ENCODE measurements at regions not wholly inside any gene's neighbourhood (a gene's known extent, or its start where the extent isn't known, plus 50 kb on each side); places are given as distances from the start of the nearest gene placed in this dataset.
"Not testable (repeated sequence)": the region's sequence is repeated elsewhere in the genome, so short reads cannot be mapped to it uniquely, and the experiment has no call there.

- POLR2A ChIA-PET: no interaction called here
- CTCF ChIA-PET: interaction anchor here (1.0 kb wide), 1 partner anchor 8 kb away, joined by 3 read pairs; no protein-coding TSS in a partner anchor
- peaks cover 5% of the 10 kb centered on the region; the same call in 1 of the 2 replicates for H3K27me3 ChIP-seq (ENCODE audit: control insufficient read depth, insufficient read depth, low read length)
- no peak overlapping the region for H3K4me3 ChIP-seq (ENCODE audit: low read depth, low read length)
- no peaks in the 10 kb centered on the region for H3K36me3 ChIP-seq (ENCODE audit: control insufficient read depth, insufficient read depth, low read length)
- DNase-seq (ENCODE audit: low read depth): no peak
- TF ChIP-seq CTCF (IDR thresholded peaks at IDR 0.05; ENCODE audit: insufficient read depth, low read depth, low read length): no peak
Measured at GRCh38 chr2:238615187-238615586, 188.5 kb downstream of the ASB1 start.

GRCh38 chr2:238616681-238617080, 190.0 kb downstream of the ASB1 start:
- Histone ChIP-seq H3K27me3 (ENCODE audit: control insufficient read depth, insufficient read depth, low read length) (peaks cover 5% of the 10 kb centered on the region; the same call in 1 of the 2 replicates), H3K36me3 (ENCODE audit: control insufficient read depth, insufficient read depth, low read length) (no peaks in the 10 kb centered on the region), H3K4me3 (ENCODE audit: low read depth, low read length) (no peak overlapping the region)
- POLR2A ChIA-PET: no interaction called here
- CTCF ChIA-PET: interaction anchor here (0.7 to 0.8 kb wide), 2 partner anchors 14 to 16 kb away, joined by 3 read pairs; no protein-coding TSS in a partner anchor
- no peak for TF ChIP-seq CTCF (IDR thresholded peaks at IDR 0.05; ENCODE audit: insufficient read depth, low read depth, low read length)
- DNase-seq (ENCODE audit: low read depth): no peak

DNA sequence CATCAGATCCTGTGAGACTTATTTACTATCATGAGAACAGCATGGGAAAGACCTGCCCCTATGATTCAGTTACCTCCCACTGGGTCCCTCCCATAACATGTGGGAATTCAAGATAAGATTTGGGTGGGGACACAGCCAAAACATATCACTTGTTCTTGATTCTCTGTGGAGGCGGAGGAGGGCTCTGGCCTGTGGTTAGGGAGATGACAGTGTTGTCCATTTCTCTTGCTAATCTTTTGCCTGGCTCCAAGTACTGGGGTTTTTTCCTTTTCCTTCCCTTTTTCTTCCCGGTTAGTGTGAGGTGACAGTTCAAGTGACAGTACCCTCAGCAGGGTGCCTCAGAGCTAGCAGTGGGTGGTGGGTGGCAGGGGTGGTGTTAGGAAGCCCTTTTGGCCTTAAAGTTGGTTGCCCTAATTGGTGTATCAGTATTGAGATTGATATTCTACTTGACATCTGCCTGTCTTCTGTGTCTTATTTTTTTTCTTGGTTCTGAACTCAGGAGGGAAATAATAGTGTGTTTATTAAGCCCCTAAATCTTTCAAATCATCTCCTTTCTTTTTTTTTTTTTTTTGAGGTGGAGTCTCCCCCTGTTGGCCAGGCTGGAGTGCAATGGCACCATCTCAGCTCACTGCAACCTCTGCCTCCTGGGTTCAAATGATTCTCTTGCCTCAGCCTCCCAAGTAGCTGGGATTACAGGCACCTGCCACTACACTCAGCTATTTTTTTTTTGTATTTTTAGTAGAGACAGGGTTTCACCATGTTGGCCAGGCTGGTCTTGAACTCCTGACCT, 192.0 kb downstream of the ASB1 start:
- ChIA-PET CTCF (interaction anchor here (0.7 to 1.9 kb wide), 4 partner anchors 10 to 261 kb away, joined by 3 to 5 read pairs (median 4); no protein-coding TSS in a partner anchor), POLR2A (interaction anchor here (0.6 kb wide), 1 partner anchor 11 kb away, joined by 3 read pairs; no protein-coding TSS in a partner anchor)
- peak; percentile 22; the same call in 1 of the 2 replicates for TF ChIP-seq CTCF (IDR thresholded peaks at IDR 0.05; ENCODE audit: insufficient read depth, low read depth, low read length)
- not testable (repeated sequence) for H3K4me3 ChIP-seq (ENCODE audit: low read depth, low read length); DNase-seq (ENCODE audit: low read depth); H3K36me3 ChIP-seq (ENCODE audit: control insufficient read depth, insufficient read depth, low read length); H3K27me3 ChIP-seq (ENCODE audit: control insufficient read depth, insufficient read depth, low read length)

- peaks cover 5% of the 10 kb centered on the region for H3K27me3 ChIP-seq (ENCODE audit: control insufficient read depth, insufficient read depth, low read length)
- POLR2A ChIA-PET: no interaction called here
- no peak overlapping the region for H3K4me3 ChIP-seq (ENCODE audit: low read depth, low read length)
- H3K36me3 ChIP-seq (ENCODE audit: control insufficient read depth, insufficient read depth, low read length): no peaks in the 10 kb centered on the region
- no peak for DNase-seq (ENCODE audit: low read depth)
- no peak for TF ChIP-seq CTCF (IDR thresholded peaks at IDR 0.05; ENCODE audit: insufficient read depth, low read depth, low read length)
- CTCF ChIA-PET: interaction anchor here (1.1 kb wide), 1 partner anchor 13 kb away, joined by 3 read pairs; no protein-coding TSS in a partner anchor
Measured at GRCh38 chr2:238627899-238628298, 201.2 kb downstream of the ASB1 start.

DNA sequence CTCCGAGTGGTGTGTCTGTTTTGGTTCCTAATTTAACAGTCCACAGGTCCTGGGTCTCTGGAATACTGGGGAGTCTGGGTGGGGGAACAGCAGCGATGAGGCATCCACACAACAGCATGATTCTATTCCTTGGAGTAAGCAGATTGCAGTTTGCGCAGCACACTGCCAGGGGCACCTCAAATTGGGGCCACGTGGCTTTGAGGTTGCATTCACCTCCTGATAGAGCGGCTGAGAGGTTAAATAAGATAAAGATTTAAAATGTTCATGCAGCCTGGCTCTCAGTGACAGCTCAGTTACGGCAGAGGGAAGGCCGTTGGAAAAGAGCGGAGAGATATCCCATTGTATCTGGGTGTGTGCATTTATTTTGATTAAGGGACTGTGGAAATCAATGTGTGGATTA, 202.3 kb downstream of the ASB1 start:
- no peak for TF ChIP-seq CTCF (IDR thresholded peaks at IDR 0.05; ENCODE audit: insufficient read depth, low read depth, low read length)
- CTCF ChIA-PET: interaction anchor here (1.1 kb wide), 2 partner anchors 10 to 14 kb away, joined by 3 to 5 read pairs; no protein-coding TSS in a partner anchor
- Histone ChIP-seq H3K36me3 (ENCODE audit: control insufficient read depth, insufficient read depth, low read length) (no peaks in the 10 kb centered on the region), H3K4me3 (ENCODE audit: low read depth, low read length) (no peak overlapping the region), H3K27me3 (ENCODE audit: control insufficient read depth, insufficient read depth, low read length) (peaks cover 5% of the 10 kb centered on the region)
- POLR2A ChIA-PET: no interaction called here
- no peak for DNase-seq (ENCODE audit: low read depth)

Measured in BJ (cell line).